Upper lobe of right lung (tissue), 1 donor: ENCODE measurements at regions not wholly inside any gene's neighbourhood (a gene's known extent, or its start where the extent isn't known, plus 50 kb on each side); places are given as distances from the start of the nearest gene placed in this dataset.

ENCODE experiments used
- ATAC-seq: fragments of 200-7000 bp; cut with Tn5 transposase; one replicate; pipeline ENCODE4 v1.9.1; 2020; ENCODE audit warnings: mild to moderate bottlenecking, moderate library complexity
- DNase-seq: peaks from one replicate; pipeline ENCODE4 v3.0.0-alpha.2; 2020
- H3K27ac ChIP-seq: fragments of 200-600 bp; one replicate; pipeline ENCODE4 v1.8.0; 2022
- H3K27me3 ChIP-seq: fragments of 200-600 bp; one replicate; pipeline ENCODE4 v1.8.0; 2022; ENCODE audit warnings: mild to moderate bottlenecking
- H3K36me3 ChIP-seq: fragments of 200-600 bp; one replicate; pipeline ENCODE4 v1.8.0; 2022
- H3K4me1 ChIP-seq: fragments of 200-600 bp; one replicate; pipeline ENCODE4 v1.8.0; 2022
- H3K4me3 ChIP-seq: fragments of 200-600 bp; one replicate; pipeline ENCODE4 v1.8.0; 2022; ENCODE audit warnings: mild to moderate bottlenecking
- H3K9me3 ChIP-seq: fragments of 200-600 bp; one replicate; pipeline ENCODE4 v1.8.0; 2022
- CTCF ChIP-seq: fragments of 200-600 bp; IDR thresholded peaks from one replicate; pipeline ENCODE4 v1.8.0; 2022; ENCODE audit warnings: antibody characterized with exemption
- intact Hi-C: fragments of 100-400 bp; cut with DNase I; formaldehyde crosslinking; loops from one replicate; pipeline ENCODE4 v1.11.0; 2022
- donor health status: DM: no; HTN: yes; CAD: no; lungs with severe emphysema.

- Histone ChIP-seq H3K4me3 (no peak overlapping the region), H3K9me3 (no peaks in the 10 kb centered on the region), H3K36me3 (peaks cover 14% of the 10 kb centered on the region), H3K27me3 (no peaks in the 10 kb centered on the region), H3K27ac (no peak overlapping the region), H3K4me1 (peaks cover 22% of the 10 kb centered on the region)
- intact Hi-C loops = no loop called here
- ATAC-seq (peak; percentile 43), DNase-seq (no peak)
- peak; percentile 65 for TF ChIP-seq CTCF
These were observed 300.2 kb downstream of the UTRN start for GRCh38 chr6:144585217-144585814.

- H3K4me1 ChIP-seq = peaks cover 21% of the 10 kb centered on the region
- ATAC-seq = no peak
- intact Hi-C loops = no loop called here
These were observed 301.9 kb downstream of the UTRN start for GRCh38 chr6:144586986-144587385.

GRCh38 chr6:144588697-144589325 is 303.7 kb downstream of the UTRN start:
- no peak for TF ChIP-seq CTCF
- Histone ChIP-seq H3K4me1 (peaks cover 3% of the 10 kb centered on the region), H3K36me3 (peaks cover 18% of the 10 kb centered on the region), H3K27ac (no peak overlapping the region), H3K9me3 (no peaks in the 10 kb centered on the region), H3K27me3 (no peaks in the 10 kb centered on the region), H3K4me3 (no peak overlapping the region)
- DNase-seq (no peak), ATAC-seq (no peak)
- intact Hi-C loops = no loop called here

More at GRCh38 chr6:144586986-144587385, 301.9 kb downstream of the UTRN start:
- Histone ChIP-seq H3K27ac (no peak overlapping the region), H3K36me3 (peaks cover 11% of the 10 kb centered on the region), H3K4me3 (no peak overlapping the region), H3K27me3 (no peaks in the 10 kb centered on the region), H3K9me3 (no peaks in the 10 kb centered on the region)
- TF ChIP-seq CTCF = no peak
- DNase-seq = no peak

- Histone ChIP-seq H3K27ac (no peak overlapping the region), H3K4me1 (no peaks in the 10 kb centered on the region), H3K4me3 (no peak overlapping the region), H3K27me3 (no peaks in the 10 kb centered on the region), H3K9me3 (no peaks in the 10 kb centered on the region), H3K36me3 (peaks cover 18% of the 10 kb centered on the region)
- intact Hi-C loops = no loop called here
- no peak for TF ChIP-seq CTCF
- no peak for DNase-seq
- ATAC-seq = peak; percentile 81
These were observed 305.4 kb downstream of the UTRN start for GRCh38 chr6:144590532-144590931.

- DNase-seq (no peak), ATAC-seq (no peak)
- Histone ChIP-seq H3K36me3 (peaks cover 7% of the 10 kb centered on the region), H3K9me3 (no peaks in the 10 kb centered on the region), H3K4me3 (no peak overlapping the region), H3K27me3 (no peaks in the 10 kb centered on the region), H3K4me1 (no peaks in the 10 kb centered on the region), H3K27ac (no peak overlapping the region)
- no peak for TF ChIP-seq CTCF
- intact Hi-C loops = no loop called here
These were observed 308.3 kb downstream of the UTRN start for GRCh38 chr6:144593392-144593791.
